OCI-LY3 (cell line): ENCODE measurements at regions not wholly inside any gene's neighbourhood (a gene's known extent, or its start where the extent isn't known, plus 50 kb on each side); places are given as distances from the start of the nearest gene placed in this dataset.

ENCODE experiments used
- H2AFZ ChIP-seq: fragments of 200-600, 300-600 bp; shearing (Covaris generic); 2 replicates; pipeline ENCODE4 v1.6.0; 2014; ENCODE audit warnings: antibody characterized with exemption, low read depth, low read length
- H3K27ac ChIP-seq: fragments of 200-600, 300-600 bp; sonication (generic); 2 replicates; pipeline ENCODE4 v1.5.1; 2014; ENCODE audit warnings: mild to moderate bottlenecking, low read length, moderate library complexity, mixed read lengths
- H3K27me3 ChIP-seq: fragments of 200-600, 300-600 bp; sonication (generic); 2 replicates; pipeline ENCODE4 v1.6.1; 2014; ENCODE audit warnings: low read depth, low read length, mixed read lengths
- H3K36me3 ChIP-seq: fragments of 200-600, 300-600 bp; sonication (generic); replicated peaks from 2 replicates; pipeline ENCODE3; 2014; ENCODE audit warnings: low read depth, low read length, mixed read lengths
- H3K4me1 ChIP-seq: fragments of 300-600, 200-600 bp; sonication (generic); 2 replicates; pipeline ENCODE4 v1.6.1; 2014; ENCODE audit warnings: low read length, mixed read lengths
- H3K4me2 ChIP-seq: fragments of 200-600, 300-600 bp; sonication (generic); 2 replicates; pipeline ENCODE4 v1.6.1; 2014; ENCODE audit warnings: low read length, mixed read lengths
- H3K4me3 ChIP-seq: fragments of 300-600, 200-600 bp; sonication (generic); 2 replicates; pipeline ENCODE4 v1.5.1; 2014; ENCODE audit warnings: antibody characterized with exemption, mild to moderate bottlenecking, low read length, moderate library complexity
- H3K79me2 ChIP-seq: fragments of 300-600, 200-600 bp; shearing (Covaris generic); 2 replicates; pipeline ENCODE4 v1.6.1; 2014; ENCODE audit warnings: mild to moderate bottlenecking, low read length, mixed read lengths
- H3K9ac ChIP-seq: fragments of 300-600, 200-600 bp; shearing (Covaris generic); 2 replicates; pipeline ENCODE4 v1.6.0; 2014; ENCODE audit warnings: mild to moderate bottlenecking, low read length, moderate library complexity
- H3K9me3 ChIP-seq: fragments of 200-600, 300-600 bp; shearing (Covaris generic); 2 replicates; pipeline ENCODE4 v1.6.1; 2014; ENCODE audit warnings: low read length, mixed read lengths; ENCODE audit not compliant: insufficient read depth
- H4K20me1 ChIP-seq: fragments of 200-600, 300-600 bp; sonication (generic); 2 replicates; pipeline ENCODE4 v1.6.1; 2016; ENCODE audit warnings: low read length, mixed read lengths; ENCODE audit not compliant: insufficient read depth
- CTCF ChIP-seq: fragments of 200-600, 300-600 bp; sonication (generic); IDR thresholded peaks from 2 replicates; pipeline ENCODE4 v1.5.1; 2014; ENCODE audit warnings: antibody characterized with exemption, low read length, low read depth
- EZH2phosphoT487 ChIP-seq: fragments of 200-600 bp; shearing (Covaris generic); IDR thresholded peaks from 2 replicates; pipeline ENCODE4 v1.6.1; 2018; ENCODE audit warnings: antibody characterized with exemption, mixed run types, low read depth

DNA sequence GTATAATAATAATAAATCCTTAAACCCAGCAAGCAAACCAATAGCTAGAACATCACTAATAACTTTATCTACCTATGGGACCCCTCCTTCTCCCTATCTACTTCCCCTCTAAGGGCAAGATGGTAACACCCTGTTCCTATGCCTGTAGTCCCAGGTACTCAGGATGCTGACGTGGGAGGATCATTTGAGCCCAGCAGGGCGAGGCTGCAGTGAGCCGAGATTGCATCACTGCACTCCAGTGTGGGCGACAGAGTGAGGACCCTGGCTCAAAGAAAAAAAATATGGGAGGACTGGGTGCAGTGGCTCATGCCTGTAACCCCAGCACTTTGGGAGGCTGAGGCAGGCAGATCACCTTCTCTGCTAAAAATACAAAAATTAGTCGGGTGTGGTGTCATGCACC is 143.1 kb upstream of the SLC45A1 start:
- Histone ChIP-seq H3K79me2 (no peaks in the 10 kb centered on the region), H3K36me3 (no peaks in the 10 kb centered on the region), H3K9me3 (no peaks in the 10 kb centered on the region), H3K4me3 (no peak overlapping the region), H3K27me3 (no peaks in the 10 kb centered on the region), H3K27ac (no peak overlapping the region), H3K4me1 (peaks cover 8% of the 10 kb centered on the region), H3K4me2 (no peak overlapping the region), H4K20me1 (no peaks in the 10 kb centered on the region), H3K9ac (no peak overlapping the region), H2AFZ (no peak overlapping the region)
- no peak for TF ChIP-seq EZH2phosphoT487
- TF ChIP-seq CTCF: no peak

GRCh38 chr1:8171751-8172464 is 145.8 kb upstream of the ERRFI1 start:
- no peak for TF ChIP-seq EZH2phosphoT487
- Histone ChIP-seq H3K27me3 (no peaks in the 10 kb centered on the region), H3K79me2 (no peaks in the 10 kb centered on the region), H3K4me2 (no peak overlapping the region), H3K9ac (no peak overlapping the region), H3K36me3 (no peaks in the 10 kb centered on the region), H4K20me1 (no peaks in the 10 kb centered on the region), H3K9me3 (no peaks in the 10 kb centered on the region), H2AFZ (no peak overlapping the region), H3K27ac (no peak overlapping the region), H3K4me3 (no peak overlapping the region), H3K4me1 (peaks cover 35% of the 10 kb centered on the region)

DNA sequence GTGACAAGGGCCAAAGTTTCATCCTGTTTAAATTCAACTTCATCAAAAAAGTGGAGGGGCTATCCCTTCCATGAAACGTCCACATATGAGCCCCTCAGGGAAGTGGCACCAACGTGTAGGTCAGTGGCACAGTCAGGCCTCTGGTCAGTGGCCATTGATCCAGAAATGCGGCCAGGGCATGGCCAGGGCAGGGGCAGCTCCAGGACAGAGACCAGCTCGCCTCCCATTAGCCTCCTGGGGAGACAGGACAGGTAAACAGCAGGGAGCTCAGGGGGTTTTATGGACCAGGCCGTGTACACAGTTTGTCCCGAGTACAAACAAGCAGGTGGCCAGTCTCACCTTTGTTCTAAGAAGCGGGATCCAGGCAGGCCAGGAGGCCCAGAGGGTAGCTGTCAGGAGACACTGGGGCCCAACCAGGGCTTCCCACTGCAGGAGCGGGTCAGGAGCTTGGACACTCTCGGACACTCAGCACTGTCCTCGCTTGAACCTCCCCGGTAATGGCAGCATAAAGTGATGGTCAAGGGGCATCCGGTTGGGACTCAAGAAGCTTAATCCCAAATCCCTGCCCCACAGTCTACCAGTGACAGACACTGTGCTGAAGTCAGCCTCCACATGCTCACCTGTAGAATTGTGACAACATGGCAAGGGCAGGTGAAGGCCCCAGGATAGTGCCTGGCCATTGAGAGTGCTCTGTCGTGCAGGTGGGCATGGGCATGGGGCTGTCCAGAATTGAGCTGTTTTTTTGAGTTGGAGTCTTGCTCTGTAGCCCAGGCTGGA is 144.1 kb upstream of the ERRFI1 start:
- peak overlapping the region; percentile 93 for H3K27ac ChIP-seq
- no peaks in the 10 kb centered on the region for H3K79me2 ChIP-seq
- TF ChIP-seq EZH2phosphoT487 (no peak), CTCF (no peak)
- peak overlapping the region; percentile 56; the same call in 1 of the 2 replicates for H2AFZ ChIP-seq
- peak overlapping the region; percentile 73 for H3K4me2 ChIP-seq
- no peaks in the 10 kb centered on the region for H4K20me1 ChIP-seq
- H3K4me1 ChIP-seq: peaks cover 52% of the 10 kb centered on the region
- H3K27me3 ChIP-seq: no peaks in the 10 kb centered on the region
- H3K4me3 ChIP-seq: no peak overlapping the region
- no peaks in the 10 kb centered on the region for H3K36me3 ChIP-seq
- no peaks in the 10 kb centered on the region for H3K9me3 ChIP-seq
- peak overlapping the region; percentile 66 for H3K9ac ChIP-seq

GRCh38 chr1:8169364-8170058 is 143.4 kb upstream of the ERRFI1 start:
- Histone ChIP-seq H3K36me3 (no peaks in the 10 kb centered on the region), H4K20me1 (no peaks in the 10 kb centered on the region), H3K4me2 (peak overlapping the region; percentile 73), H3K9me3 (no peaks in the 10 kb centered on the region), H2AFZ (peak overlapping the region; percentile 56; the same call in 1 of the 2 replicates), H3K4me1 (peaks cover 53% of the 10 kb centered on the region), H3K4me3 (peak overlapping the region; percentile 36; the same call in 1 of the 2 replicates), H3K27ac (peak overlapping the region; percentile 93), H3K27me3 (no peaks in the 10 kb centered on the region), H3K9ac (peak overlapping the region; percentile 66), H3K79me2 (no peaks in the 10 kb centered on the region)
- TF ChIP-seq CTCF: no peak
- TF ChIP-seq EZH2phosphoT487: no peak
